B cell (primary cell): ENCODE measurements at regions not wholly inside any gene's neighbourhood (a gene's known extent, or its start where the extent isn't known, plus 50 kb on each side); places are given as distances from the start of the nearest gene placed in this dataset.

ENCODE experiments used
- ATAC-seq: fragments of 200-7000 bp; cut with Tn5 transposase; one replicate; pipeline ENCODE4 v1.10.0; 2021; ENCODE audit warnings: low read depth, mild to moderate bottlenecking, moderate number of reproducible peaks, moderate library complexity
- CTCF ChIA-PET: fragments of 350-600 bp; sonication (Branson Sonifier 250); formaldehyde crosslinking; loops from one replicate; lab custom pipeline; 2021; ENCODE audit warnings: antibody characterized with exemption, inconsistent platforms; lab: Charles Lee
- POLR2A ChIA-PET: fragments of 350-600 bp; sonication (Branson Sonifier 250); formaldehyde crosslinking; loops from one replicate; lab custom pipeline; 2021; ENCODE audit warnings: antibody characterized with exemption; lab: Charles Lee
- DNase-seq: peaks from one replicate; pipeline ENCODE4 v3.0.0; 2013
- H2AFZ ChIP-seq: 2 replicates; pipeline ENCODE4 v1.6.1; 2012; ENCODE audit warnings: mild to moderate bottlenecking, low read depth, low read length; ENCODE audit not compliant: insufficient read depth, poor library complexity, severe bottlenecking
- H3K27ac ChIP-seq, 2 donors: 1 replicate in 1 of 2; 2 replicates in 1 of 2; pipeline ENCODE4 v1.5.1; 2012 to 2013; ENCODE audit warnings: low read length in 2 of 2, mild to moderate bottlenecking in 2 of 2, moderate library complexity in 1 of 2
- H3K27me3 ChIP-seq, 4 experiments: fragments of 200-600 bp in 1 of 4; sonication (generic) in 1 of 4; replicated peaks in 1 of 4; 1 replicate in 2 of 4; 2 replicates in 2 of 4; pipeline versions ENCODE4 v1.6.1 to v1.7.0; 2013 to 2016; ENCODE audit warnings: low read length in 3 of 4, mild to moderate bottlenecking in 2 of 4, mixed read lengths in 1 of 4, moderate library complexity in 1 of 4; ENCODE audit not compliant: insufficient read depth in 4 of 4, control insufficient read depth in 3 of 4; ENCODE audit errors: control extremely low read depth in 1 of 4
- H3K36me3 ChIP-seq, 2 experiments: replicated peaks in 1 of 2; 1 replicate in 1 of 2; 2 replicates in 1 of 2; pipeline versions ENCODE4 v1.6.1 to v1.7.1; 2013; ENCODE audit warnings: low read length in 1 of 2; ENCODE audit not compliant: insufficient read depth in 2 of 2, control insufficient read depth in 1 of 2; ENCODE audit errors: control extremely low read depth in 1 of 2, extremely low read depth in 1 of 2
- H3K4me1 ChIP-seq, 2 donors: fragments of 200-600 bp in 1 of 2; sonication (generic) in 1 of 2; 1 replicate in 1 of 2; 2 replicates in 1 of 2; pipeline versions ENCODE4 v1.5.1 to v1.6.1; 2013 to 2017; ENCODE audit warnings: low read length in 2 of 2; ENCODE audit not compliant: control insufficient read depth in 2 of 2, insufficient read depth in 2 of 2
- H3K4me2 ChIP-seq: replicated peaks from 2 replicates; pipeline ENCODE3; 2012; ENCODE audit warnings: mild to moderate bottlenecking, low read depth, low read length; ENCODE audit not compliant: poor library complexity, severe bottlenecking
- H3K4me3 ChIP-seq, 5 experiments: fragments of 200-600 bp in 1 of 5; sonication (generic) in 1 of 5; 1 replicate in 3 of 5; 2 replicates in 2 of 5; pipeline versions ENCODE4 v1.5.1 to v1.7.0; 2011 to 2016; ENCODE audit warnings: low read length in 4 of 5, mild to moderate bottlenecking in 4 of 5, low read depth in 2 of 5, control low read depth in 1 of 5, moderate library complexity in 1 of 5; ENCODE audit not compliant: insufficient read depth in 1 of 5; ENCODE audit errors: control extremely low read depth in 1 of 5, extremely low read depth in 1 of 5
- H3K79me2 ChIP-seq: fragments of 200-600 bp; sonication (generic); one replicate; pipeline ENCODE4 v1.6.0; 2016; ENCODE audit warnings: low read length; ENCODE audit not compliant: control insufficient read depth, insufficient read depth
- H3K9ac ChIP-seq: fragments of 200-600 bp; sonication (generic); 2 replicates; pipeline ENCODE4 v1.6.1; 2017; ENCODE audit warnings: mild to moderate bottlenecking, low read length, moderate library complexity
- H3K9me3 ChIP-seq, 3 donors: one replicate each; pipeline versions ENCODE4 v1.6.1 to v1.7.1; 2013; ENCODE audit warnings: low read length in 2 of 3; ENCODE audit not compliant: control insufficient read depth in 2 of 3, insufficient read depth in 1 of 3; ENCODE audit errors: control extremely low read depth in 1 of 3
- H4K20me1 ChIP-seq: 2 replicates; pipeline ENCODE4 v1.6.0; 2012; ENCODE audit warnings: mild to moderate bottlenecking, low read length; ENCODE audit not compliant: insufficient read depth, control insufficient read depth, poor library complexity, severe bottlenecking
- H3K27ac Mint-ChIP-seq: one replicate; pipeline ENCODE4 v1.8.0; 2021; ENCODE audit warnings: mixed read lengths
- H3K27me3 Mint-ChIP-seq: one replicate; pipeline ENCODE4 v1.8.0; 2021; ENCODE audit warnings: mixed read lengths
- H3K4me1 Mint-ChIP-seq: one replicate; pipeline ENCODE4 v1.8.0; 2021; ENCODE audit warnings: mixed read lengths
- H3K4me3 Mint-ChIP-seq: one replicate; pipeline ENCODE4 v1.8.0; 2021; ENCODE audit warnings: mixed read lengths
- H3K9me3 Mint-ChIP-seq: one replicate; pipeline ENCODE4 v1.8.0; 2022; ENCODE audit warnings: mixed read lengths; ENCODE audit not compliant: insufficient read depth
- CTCF ChIP-seq: fragments of 200-600 bp; IDR thresholded peaks from one replicate; pipeline ENCODE4 v1.8.0; 2022; ENCODE audit warnings: antibody characterized with exemption, mild to moderate bottlenecking
- EZH2 ChIP-seq: IDR thresholded peaks from 2 replicates; pipeline ENCODE4 v1.6.1; 2012; ENCODE audit warnings: borderline replicate concordance, low read depth, mild to moderate bottlenecking, moderate library complexity, low read length; ENCODE audit not compliant: insufficient read depth, poor library complexity, severe bottlenecking
- WGBS: methylation state at CpG from one replicate; pipeline ENCODE4 v1.1.5; 2013; ENCODE audit warnings: missing lambda C conversion rate; ENCODE audit not compliant: insufficient coverage; 5-methylcytosine and 5-hydroxymethylcytosine counted together
- intact Hi-C: fragments of 100-400 bp; cut with micrococcal nuclease; formaldehyde crosslinking; loops from one replicate; pipeline ENCODE4 v1.10.0; 2022

- ATAC-seq = no peak
- Mint-ChIP-seq H3K4me1 (peaks cover 41% of the 10 kb centered on the region), H3K27me3 (no peaks in the 10 kb centered on the region), H3K27ac (no peak overlapping the region), H3K4me3 (no peak overlapping the region), H3K9me3 (no peaks in the 10 kb centered on the region)
- no peaks in the 10 kb centered on the region for H3K27me3 ChIP-seq
- no peaks in the 10 kb centered on the region for H3K36me3 ChIP-seq
- H3K4me2 ChIP-seq = no peak overlapping the region
- intact Hi-C loops = no loop called here
- TF ChIP-seq EZH2 (no peak), CTCF (no peak)
- ChIA-PET CTCF (interaction anchor here (0.6 kb wide), 1 partner anchor 351 kb away, joined by 3 read pairs; no protein-coding TSS in a partner anchor), POLR2A (interaction anchor here (0.6 kb wide), 1 partner anchor 666 kb away, joined by 3 read pairs; no protein-coding TSS in a partner anchor)
- no peak overlapping the region for H3K4me3 ChIP-seq
- H3K27ac ChIP-seq = no peak overlapping the region
- no peaks in the 10 kb centered on the region for H3K79me2 ChIP-seq
- no peak overlapping the region for H2AFZ ChIP-seq
- H4K20me1 ChIP-seq = no peaks in the 10 kb centered on the region
- peaks cover 30 to 32% of the 10 kb centered on the region in 2 donors for H3K4me1 ChIP-seq
- no peaks in the 10 kb centered on the region for H3K9me3 ChIP-seq
- DNase-seq = no peak
- H3K9ac ChIP-seq = no peak overlapping the region
- WGBS = no CpG with 5 or more reads among the region's 2 CpGs
These were observed 155.3 kb upstream of the JUN start for GRCh38 chr1:58939146-58939545.

- Histone ChIP-seq H3K79me2 (no peaks in the 10 kb centered on the region), H3K4me3 (no peak overlapping the region), H3K9me3 (no peaks in the 10 kb centered on the region), H3K36me3 (no peaks in the 10 kb centered on the region), H3K27ac (no peak overlapping the region), H2AFZ (no peak overlapping the region), H4K20me1 (no peaks in the 10 kb centered on the region), H3K9ac (no peak overlapping the region), H3K4me2 (no peak overlapping the region), H3K27me3 (no peaks in the 10 kb centered on the region), H3K4me1 (peaks cover 32 to 37% of the 10 kb centered on the region in 2 donors)
- WGBS = 92% methylated on average over 6 of the region's 6 CpGs
- ChIA-PET CTCF (interaction anchor here (0.6 to 1.0 kb wide), 2 partner anchors 158 to 350 kb away, joined by 3 read pairs; no protein-coding TSS in a partner anchor), POLR2A (no interaction called here)
- Mint-ChIP-seq H3K27ac (no peak overlapping the region), H3K4me3 (no peak overlapping the region), H3K27me3 (no peaks in the 10 kb centered on the region), H3K4me1 (peaks cover 47% of the 10 kb centered on the region), H3K9me3 (no peaks in the 10 kb centered on the region)
- intact Hi-C loops = no loop called here
- DNase-seq (no peak), ATAC-seq (no peak)
- TF ChIP-seq EZH2 (no peak), CTCF (no peak)
These were observed 156.0 kb upstream of the JUN start for GRCh38 chr1:58939666-58940370.
